ENCODE measurements at regions not wholly inside any gene's neighbourhood (a gene's known extent, or its start where the extent isn't known, plus 50 kb on each side); places are given as distances from the start of the nearest gene placed in this dataset.
"Not testable (repeated sequence)": the region's sequence is repeated elsewhere in the genome, so short reads cannot be mapped to it uniquely, and the experiment has no call there.

- DNase-seq: no peak
- no peak for ATAC-seq
- intact Hi-C loops (cut with DNase I): no loop called here
Measured at GRCh38 chr12:127987199-127987901, 279.6 kb upstream of the TMEM132C start.

- ATAC-seq (no peak), DNase-seq (no peak)
- intact Hi-C loops (cut with DNase I): no loop called here
Measured at GRCh38 chr12:127991485-127991884, 275.5 kb upstream of the TMEM132C start.

- DNase-seq (no peak), ATAC-seq (no peak)
- intact Hi-C loops (cut with DNase I): no loop called here
Measured at GRCh38 chr12:127998988-127999387, 268.0 kb upstream of the TMEM132C start.

- DNase-seq (no peak), ATAC-seq (no peak)
- intact Hi-C loops (cut with DNase I): no loop called here
Measured at GRCh38 chr12:128004383-128004938, 262.5 kb upstream of the TMEM132C start.

- intact Hi-C loops (cut with DNase I): no loop called here
- no peak for DNase-seq
- no peak for ATAC-seq
Measured at GRCh38 chr12:128007250-128007649, 259.7 kb upstream of the TMEM132C start.

- DNase-seq (no peak), ATAC-seq (no peak)
- intact Hi-C loops (cut with DNase I): no loop called here
Measured at GRCh38 chr12:128008341-128008740, 258.6 kb upstream of the TMEM132C start.

- intact Hi-C loops (cut with DNase I): no loop called here
- ATAC-seq (no peak), DNase-seq (no peak)
Measured at GRCh38 chr12:128009108-128009507, 257.9 kb upstream of the TMEM132C start.

GRCh38 chr12:128012110-128012509 lies 254.9 kb upstream of the TMEM132C start:
- DNase-seq: no peak
- intact Hi-C loops (cut with DNase I): no loop called here
- no peak for ATAC-seq

- ATAC-seq: no peak
Measured at GRCh38 chr12:128015276-128015675, 251.7 kb upstream of the TMEM132C start.

GRCh38 chr12:128018067-128018466 lies 248.9 kb upstream of the TMEM132C start:
- DNase-seq: no peak
- no peak for ATAC-seq

More at GRCh38 chr12:128015276-128015675, 251.7 kb upstream of the TMEM132C start:
- intact Hi-C loops (cut with DNase I): no loop called here
- DNase-seq: no peak

GRCh38 chr12:128019996-128020544 lies 246.9 kb upstream of the TMEM132C start:
- no peak for DNase-seq

More at GRCh38 chr12:128018067-128018466, 248.9 kb upstream of the TMEM132C start:
- intact Hi-C loops (cut with DNase I): no loop called here

GRCh38 chr12:128021561-128021960 lies 245.4 kb upstream of the TMEM132C start:
- ATAC-seq (no peak), DNase-seq (no peak)
- intact Hi-C loops (cut with DNase I): no loop called here

More at GRCh38 chr12:128019996-128020544, 246.9 kb upstream of the TMEM132C start:
- ATAC-seq: no peak
- intact Hi-C loops (cut with DNase I): no loop called here

- intact Hi-C loops (cut with DNase I): no loop called here
- no peak for ATAC-seq
Measured at GRCh38 chr12:128025589-128026245, 241.3 kb upstream of the TMEM132C start.

GRCh38 chr12:128026696-128027574 lies 240.0 kb upstream of the TMEM132C start:
- ATAC-seq: no peak
- no peak for DNase-seq
- intact Hi-C loops (cut with DNase I): no loop called here

More at GRCh38 chr12:128025589-128026245, 241.3 kb upstream of the TMEM132C start:
- no peak for DNase-seq

- ATAC-seq (no peak), DNase-seq (no peak)
- intact Hi-C loops (cut with DNase I): no loop called here
Measured at GRCh38 chr12:128033473-128033872, 233.5 kb upstream of the TMEM132C start.

- ATAC-seq (no peak), DNase-seq (no peak)
- intact Hi-C loops (cut with DNase I): no loop called here
Measured at GRCh38 chr12:128040971-128041370, 226.0 kb upstream of the TMEM132C start.

- intact Hi-C loops (cut with DNase I); ATAC-seq; DNase-seq: not testable (repeated sequence)
Measured at GRCh38 chr12:128042283-128042682, 224.7 kb upstream of the TMEM132C start.

- ATAC-seq: no peak
- DNase-seq: no peak
- intact Hi-C loops (cut with DNase I): no loop called here
Measured at GRCh38 chr12:128042825-128043224, 224.1 kb upstream of the TMEM132C start.

- DNase-seq (no peak), ATAC-seq (no peak)
- intact Hi-C loops (cut with DNase I): no loop called here
Measured at GRCh38 chr12:128043317-128043716, 223.7 kb upstream of the TMEM132C start.
